Progenitor cell of endocrine pancreas (in vitro differentiated cells): ENCODE measurements at regions not wholly inside any gene's neighbourhood (a gene's known extent, or its start where the extent isn't known, plus 50 kb on each side); places are given as distances from the start of the nearest gene placed in this dataset.

ENCODE experiments used
- DNase-seq: peaks from one replicate; pipeline ENCODE4 v3.0.0; 2021; ENCODE audit warnings: low spot score; ENCODE audit not compliant: unreplicated experiment
- H3K27ac Mint-ChIP-seq: 2 replicates; pipeline ENCODE4 v1.8.0; 2021; ENCODE audit warnings: mild to moderate bottlenecking, moderate library complexity, mixed read lengths
- H3K27me3 Mint-ChIP-seq: 2 replicates; pipeline ENCODE4 v1.8.0; 2021; ENCODE audit warnings: mixed read lengths
- H3K36me3 Mint-ChIP-seq: 2 replicates; pipeline ENCODE4 v1.8.0; 2022; ENCODE audit warnings: mixed read lengths; ENCODE audit not compliant: insufficient read depth
- H3K4me1 Mint-ChIP-seq: 2 replicates; pipeline ENCODE4 v1.8.0; 2021; ENCODE audit warnings: low read depth, mixed read lengths
- H3K4me3 Mint-ChIP-seq: 2 replicates; pipeline ENCODE4 v1.8.0; 2021; ENCODE audit warnings: low read depth, mild to moderate bottlenecking, moderate library complexity, mixed read lengths
- H3K9me3 Mint-ChIP-seq: 2 replicates; pipeline ENCODE4 v1.8.0; 2021; ENCODE audit warnings: low read depth, mixed read lengths
- CTCF ChIP-seq: fragments of 200-600 bp; sonication (generic); IDR thresholded peaks from one replicate; pipeline ENCODE4 v1.5.0; 2021; ENCODE audit warnings: antibody characterized with exemption, mild to moderate bottlenecking; ENCODE audit not compliant: unreplicated experiment

- no peak overlapping the region for H3K4me3 Mint-ChIP-seq
Observed at GRCh38 chr16:77668201-77668600, 54.1 kb upstream of the NUDT7 start.

GRCh38 chr16:77669057-77669456 is 53.3 kb upstream of the NUDT7 start:
- H3K9me3 Mint-ChIP-seq: peaks cover 2% of the 10 kb centered on the region
- no peak overlapping the region for H3K4me3 Mint-ChIP-seq
- peaks cover 3% of the 10 kb centered on the region for H3K27me3 Mint-ChIP-seq
- no peak for TF ChIP-seq CTCF
- peaks cover 13% of the 10 kb centered on the region for H3K4me1 Mint-ChIP-seq
- no peaks in the 10 kb centered on the region for H3K36me3 Mint-ChIP-seq
- DNase-seq: no peak
- H3K27ac Mint-ChIP-seq: no peak overlapping the region

More at GRCh38 chr16:77668201-77668600, 54.1 kb upstream of the NUDT7 start:
- Mint-ChIP-seq H3K27ac (no peak overlapping the region), H3K4me1 (peaks cover 13% of the 10 kb centered on the region), H3K27me3 (peaks cover 3% of the 10 kb centered on the region), H3K9me3 (peaks cover 4% of the 10 kb centered on the region), H3K36me3 (no peaks in the 10 kb centered on the region)
- TF ChIP-seq CTCF: no peak
- DNase-seq: no peak
